BJ (cell line): ENCODE measurements at regions not wholly inside any gene's neighbourhood (a gene's known extent, or its start where the extent isn't known, plus 50 kb on each side); places are given as distances from the start of the nearest gene placed in this dataset.

Source experiments
- CTCF ChIA-PET: fragments of 350-600 bp; formaldehyde crosslinking; extraction: SDS; loops from one replicate; lab custom pipeline; 2021; ENCODE audit warnings: antibody characterized with exemption, inconsistent platforms; lab: Yijun Ruan, JAX
- POLR2A ChIA-PET: fragments of 300-600 bp; sonication (Branson Sonifier 250); formaldehyde crosslinking; extraction: SDS; loops from one replicate; lab custom pipeline; 2021; ENCODE audit warnings: antibody characterized with exemption; lab: Charles Lee
- DNase-seq: peaks from one replicate; pipeline ENCODE4 v3.0.0-alpha.2; 2011; ENCODE audit warnings: low read depth
- H3K27me3 ChIP-seq: 2 replicates; pipeline ENCODE4 v1.6.0; 2011; ENCODE audit warnings: low read length; ENCODE audit not compliant: control insufficient read depth, insufficient read depth
- H3K36me3 ChIP-seq: 2 replicates; pipeline ENCODE4 v1.5.1; 2011; ENCODE audit warnings: low read length; ENCODE audit not compliant: control insufficient read depth, insufficient read depth
- H3K4me3 ChIP-seq: 2 replicates; pipeline ENCODE4 v1.5.1; 2011; ENCODE audit warnings: low read depth, mild to moderate bottlenecking, control low read depth, low read length
- TF ChIP-seq, protein P1 (sequence below): IDR thresholded peaks from 2 replicates; pipeline ENCODE4 v1.5.1; 2011; ENCODE audit warnings: low read depth, mild to moderate bottlenecking, control low read depth, inconsistent platforms, low read length, moderate library complexity; ENCODE audit not compliant: insufficient read depth

DNA sequence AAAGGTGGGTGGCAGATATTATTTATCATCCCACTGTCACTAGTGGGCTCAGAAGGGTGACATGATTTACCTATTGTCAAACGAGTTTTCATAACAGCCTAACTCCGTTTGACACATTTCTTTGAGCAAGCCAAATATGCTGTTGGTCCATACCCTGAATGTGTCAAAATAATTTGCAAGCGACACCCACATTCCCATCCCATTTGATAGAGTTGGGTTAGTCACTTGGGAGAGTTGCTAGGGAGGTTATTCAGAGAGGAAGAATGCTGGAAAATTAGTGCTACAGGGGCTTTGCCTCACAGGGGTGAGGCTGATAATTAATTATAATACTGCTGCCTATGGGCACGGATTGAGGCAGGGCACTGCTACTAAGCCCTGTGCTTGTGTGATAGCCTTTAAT is 98.5 kb upstream of the FHIT start:
- ChIA-PET CTCF (no interaction called here), POLR2A (no interaction called here)
- Histone ChIP-seq H3K4me3 (no peak overlapping the region), H3K36me3 (no peaks in the 10 kb centered on the region), H3K27me3 (no peaks in the 10 kb centered on the region)
- TF ChIP-seq, protein P1, sequence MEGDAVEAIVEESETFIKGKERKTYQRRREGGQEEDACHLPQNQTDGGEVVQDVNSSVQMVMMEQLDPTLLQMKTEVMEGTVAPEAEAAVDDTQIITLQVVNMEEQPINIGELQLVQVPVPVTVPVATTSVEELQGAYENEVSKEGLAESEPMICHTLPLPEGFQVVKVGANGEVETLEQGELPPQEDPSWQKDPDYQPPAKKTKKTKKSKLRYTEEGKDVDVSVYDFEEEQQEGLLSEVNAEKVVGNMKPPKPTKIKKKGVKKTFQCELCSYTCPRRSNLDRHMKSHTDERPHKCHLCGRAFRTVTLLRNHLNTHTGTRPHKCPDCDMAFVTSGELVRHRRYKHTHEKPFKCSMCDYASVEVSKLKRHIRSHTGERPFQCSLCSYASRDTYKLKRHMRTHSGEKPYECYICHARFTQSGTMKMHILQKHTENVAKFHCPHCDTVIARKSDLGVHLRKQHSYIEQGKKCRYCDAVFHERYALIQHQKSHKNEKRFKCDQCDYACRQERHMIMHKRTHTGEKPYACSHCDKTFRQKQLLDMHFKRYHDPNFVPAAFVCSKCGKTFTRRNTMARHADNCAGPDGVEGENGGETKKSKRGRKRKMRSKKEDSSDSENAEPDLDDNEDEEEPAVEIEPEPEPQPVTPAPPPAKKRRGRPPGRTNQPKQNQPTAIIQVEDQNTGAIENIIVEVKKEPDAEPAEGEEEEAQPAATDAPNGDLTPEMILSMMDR = no peak
- no peak for DNase-seq

DNA sequence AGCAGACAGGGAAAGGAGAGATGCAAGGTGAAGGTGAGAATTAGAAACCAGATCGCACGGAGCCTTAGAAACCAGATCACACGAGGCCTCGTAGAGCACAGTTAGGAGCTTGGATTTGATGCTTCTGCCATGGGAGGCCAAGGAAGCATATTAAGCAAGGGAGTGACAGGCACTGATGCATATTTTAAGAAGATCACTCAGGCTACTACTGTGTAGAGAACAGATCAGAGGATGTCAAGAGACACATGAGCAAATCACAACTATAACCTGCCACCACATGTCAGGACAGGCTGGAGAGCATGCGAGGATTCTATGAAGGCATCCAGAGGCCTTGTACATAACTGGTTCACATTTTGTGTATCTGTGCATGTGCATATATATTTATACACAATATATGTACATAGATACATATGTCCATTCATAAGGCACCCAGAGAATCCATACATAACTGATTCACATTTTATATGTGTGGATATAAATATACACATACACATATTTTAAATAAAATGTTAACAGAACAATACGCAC is 99.6 kb upstream of the FHIT start:
- TF ChIP-seq, protein P1 = no peak
- CTCF ChIA-PET = no interaction called here
- POLR2A ChIA-PET = no interaction called here
- Histone ChIP-seq H3K36me3 (no peaks in the 10 kb centered on the region), H3K4me3 (no peak overlapping the region), H3K27me3 (no peaks in the 10 kb centered on the region)
- no peak for DNase-seq

GRCh38 chr3:61352306-61352705 is 101.1 kb upstream of the FHIT start:
- TF ChIP-seq, protein P1 = no peak
- no peaks in the 10 kb centered on the region for H3K36me3 ChIP-seq
- ChIA-PET POLR2A (no interaction called here), CTCF (interaction anchor here (0.6 kb wide), 1 partner anchor 839 kb away, joined by 3 read pairs; no protein-coding TSS in a partner anchor)
- H3K4me3 ChIP-seq = no peak overlapping the region
- DNase-seq = no peak
- no peaks in the 10 kb centered on the region for H3K27me3 ChIP-seq

DNA sequence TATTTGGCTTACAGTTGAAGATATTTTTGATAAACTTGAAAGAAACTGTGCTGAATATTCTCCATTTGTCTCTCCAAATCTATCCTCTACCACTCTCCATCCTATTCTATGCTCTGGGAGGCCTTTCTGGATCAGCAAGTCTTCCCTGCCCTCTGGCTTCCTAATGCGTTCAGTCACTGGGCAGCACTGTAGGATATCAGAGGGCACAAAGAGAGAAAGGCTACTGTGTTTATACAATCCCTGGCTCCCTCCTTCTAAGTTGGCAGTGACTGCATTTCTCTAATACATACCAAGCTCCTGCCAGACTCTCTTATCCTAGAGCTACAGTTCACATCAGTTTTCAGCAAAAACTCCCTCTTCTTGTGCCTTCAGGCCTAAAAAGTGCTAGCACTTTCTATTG is 102.1 kb upstream of the FHIT start:
- CTCF ChIA-PET = no interaction called here
- POLR2A ChIA-PET = no interaction called here

GRCh38 chr3:61354604-61355003 is 103.4 kb upstream of the FHIT start:
- TF ChIP-seq, protein P1 = no peak
- ChIA-PET POLR2A (no interaction called here), CTCF (no interaction called here)
- no peaks in the 10 kb centered on the region for H3K27me3 ChIP-seq
- no peak for DNase-seq
- H3K4me3 ChIP-seq = no peak overlapping the region
- H3K36me3 ChIP-seq = no peaks in the 10 kb centered on the region

More for the DNA sequence above, 102.1 kb upstream of the FHIT start:
- no peaks in the 10 kb centered on the region for H3K27me3 ChIP-seq
- DNase-seq = no peak
- H3K4me3 ChIP-seq = no peak overlapping the region
- TF ChIP-seq, protein P1 = no peak
- H3K36me3 ChIP-seq = no peaks in the 10 kb centered on the region
